ENCODE measurements at regions not wholly inside any gene's neighbourhood (a gene's known extent, or its start where the extent isn't known, plus 50 kb on each side); places are given as distances from the start of the nearest gene placed in this dataset.

DNA sequence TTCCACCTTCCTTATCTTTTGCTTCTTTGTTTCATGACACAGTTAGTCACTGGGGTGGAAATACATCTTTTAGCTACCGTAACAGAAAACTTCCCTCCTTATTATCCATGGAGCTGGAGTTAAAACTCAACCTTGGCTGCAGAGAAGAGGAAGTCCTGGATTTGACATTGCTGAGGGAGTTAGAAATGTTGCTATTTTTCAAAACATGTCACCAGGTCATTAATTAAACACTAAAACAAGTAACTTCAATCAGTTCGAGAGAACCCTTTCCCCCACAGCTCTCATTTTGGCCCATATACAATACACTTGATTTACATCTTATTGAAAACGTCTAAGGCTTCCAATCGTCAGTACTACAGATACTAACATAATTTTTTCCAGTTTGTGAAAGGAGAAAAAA is 237.9 kb upstream of the CD180 start:
- no peak for DNase-seq

DNA sequence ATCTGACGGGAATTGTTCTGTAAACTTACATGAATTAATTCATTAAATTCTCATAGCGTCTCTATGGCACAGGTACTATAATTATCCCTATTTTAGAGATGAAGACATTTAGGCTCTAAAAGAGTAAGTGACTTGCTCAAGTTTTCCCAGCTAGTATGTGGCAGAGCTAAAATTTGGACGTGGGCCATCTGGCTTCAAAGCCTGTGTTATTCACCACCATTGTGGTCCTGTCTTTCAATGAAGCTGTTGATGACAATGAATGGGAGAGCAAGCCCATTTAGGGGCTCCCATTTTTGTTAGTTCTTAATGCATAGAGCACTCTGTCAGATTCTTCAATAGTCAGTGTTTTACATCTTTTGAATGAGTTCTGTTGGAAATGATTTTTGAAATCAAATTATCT is 236.0 kb upstream of the CD180 start:
- DNase-seq, result no peak

DNA sequence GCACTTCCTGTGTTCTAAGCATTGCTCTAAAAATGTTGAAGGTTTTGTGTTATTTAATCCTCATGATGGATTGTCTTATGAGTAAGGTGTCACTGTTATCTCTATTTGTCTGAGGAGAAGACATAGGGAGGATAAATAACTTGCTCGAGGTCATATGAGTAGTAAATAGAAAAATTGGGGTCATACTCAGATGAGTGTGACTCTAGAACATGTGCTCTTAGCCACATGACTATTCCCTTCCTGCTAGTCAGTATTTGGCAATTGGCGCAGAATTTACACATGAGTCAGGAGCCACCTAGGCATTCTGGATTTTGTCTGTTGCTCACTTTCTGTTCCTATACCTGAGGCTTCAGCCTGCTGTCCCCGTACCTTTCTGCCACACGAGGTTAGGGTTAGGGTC is 234.6 kb upstream of the CD180 start:
- no peak for DNase-seq

DNA sequence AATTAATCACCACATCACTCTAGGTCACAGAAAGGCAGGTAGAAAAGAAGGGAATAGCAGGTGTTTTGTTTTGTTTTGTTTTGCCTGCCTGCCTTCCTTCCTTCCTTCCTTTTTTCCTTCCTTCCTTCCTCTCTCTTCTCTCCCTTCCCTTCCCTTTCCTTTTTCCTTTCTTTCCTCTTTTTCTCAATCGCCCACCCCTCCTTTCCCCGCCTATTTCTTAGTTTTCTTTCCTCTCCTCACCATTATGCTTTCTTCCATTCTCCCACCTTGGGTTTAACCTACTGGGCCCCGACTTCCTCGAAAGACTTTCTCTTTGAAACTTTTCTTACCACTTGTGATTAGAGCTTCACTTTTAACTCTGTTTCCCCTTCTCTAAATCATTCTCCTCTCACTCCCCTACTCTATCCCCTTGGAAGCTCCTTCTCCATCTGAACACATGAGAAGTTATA is 231.3 kb upstream of the CD180 start:
- no peak for DNase-seq

DNA sequence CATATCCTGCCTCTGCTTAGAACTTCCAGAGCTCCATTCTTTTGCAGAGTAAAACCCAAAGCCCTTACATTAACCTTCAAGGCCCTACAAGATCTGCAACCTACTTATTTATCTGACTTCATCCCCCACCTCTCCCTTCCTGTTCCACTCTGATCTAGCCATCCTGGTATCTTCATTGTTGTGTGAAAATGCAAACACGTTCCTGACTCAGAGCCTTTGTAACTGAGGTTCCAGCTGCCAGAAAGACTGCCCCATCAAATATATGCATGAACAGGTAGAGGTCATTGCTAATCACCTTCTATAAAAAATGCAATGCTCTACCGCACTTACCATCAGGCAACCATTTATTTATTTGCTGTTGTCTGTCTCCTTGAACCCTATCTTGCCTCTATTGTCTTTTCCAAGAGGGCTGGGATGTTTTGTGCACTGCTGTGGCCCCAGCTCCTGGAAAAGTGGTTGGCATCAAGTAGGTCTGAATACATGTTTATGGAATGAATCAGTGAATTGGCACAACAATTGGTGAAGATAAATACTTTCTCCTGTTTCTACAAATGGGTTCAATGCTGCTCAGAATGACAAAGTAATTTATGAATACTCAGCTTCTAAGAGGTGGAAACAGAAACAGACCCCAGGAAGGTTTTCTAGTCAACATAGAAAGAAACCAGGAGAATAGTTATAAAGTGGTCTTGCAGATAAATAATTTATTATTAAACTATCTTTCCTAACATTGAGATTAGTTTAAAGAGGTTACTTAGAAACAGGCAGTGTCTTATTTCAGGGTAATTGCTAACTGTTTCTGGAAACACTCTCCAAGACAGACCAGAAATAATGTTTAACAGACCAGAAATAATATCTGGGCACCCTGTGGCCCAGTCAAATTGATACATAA is 230.6 kb upstream of the CD180 start:
- no peak for DNase-seq

DNA sequence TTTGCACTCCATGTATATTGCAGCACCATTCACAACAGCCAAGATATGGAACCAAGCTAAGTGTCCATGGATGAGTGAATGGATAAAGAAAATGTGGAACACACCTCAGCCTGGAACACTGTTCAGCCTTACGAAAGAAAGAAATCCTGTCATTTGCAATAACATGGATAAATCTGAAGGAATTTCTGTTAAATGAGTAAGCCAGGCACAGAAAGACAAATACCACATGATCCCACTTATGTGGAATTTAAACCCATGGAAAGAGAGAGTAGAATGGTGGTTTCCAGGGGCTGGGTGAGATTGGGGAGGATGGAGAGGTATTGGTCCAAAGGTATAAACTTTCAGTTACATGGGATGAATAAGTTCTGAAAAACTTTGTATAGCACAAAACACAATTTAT is 228.9 kb upstream of the CD180 start:
- no peak for DNase-seq

DNA sequence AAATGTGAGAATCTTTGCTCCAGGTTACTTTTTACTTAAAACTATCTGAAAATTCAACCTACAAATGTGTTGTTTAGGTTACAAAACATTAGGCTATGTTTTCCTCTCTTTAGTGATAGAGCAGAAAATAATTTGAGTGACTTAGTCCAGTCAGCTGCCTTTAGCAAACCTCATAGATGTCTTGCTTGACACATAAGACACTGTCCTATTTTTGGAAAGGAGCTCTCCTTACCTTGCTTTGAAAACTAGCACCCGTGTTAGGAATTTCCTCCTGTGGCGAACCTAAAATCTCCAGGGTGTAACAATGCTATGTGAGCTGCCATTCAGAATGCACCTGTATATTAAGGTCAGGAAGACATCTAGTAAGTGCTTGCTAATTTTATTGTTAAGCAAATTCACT is 221.2 kb upstream of the CD180 start:
- no peak for DNase-seq

DNA sequence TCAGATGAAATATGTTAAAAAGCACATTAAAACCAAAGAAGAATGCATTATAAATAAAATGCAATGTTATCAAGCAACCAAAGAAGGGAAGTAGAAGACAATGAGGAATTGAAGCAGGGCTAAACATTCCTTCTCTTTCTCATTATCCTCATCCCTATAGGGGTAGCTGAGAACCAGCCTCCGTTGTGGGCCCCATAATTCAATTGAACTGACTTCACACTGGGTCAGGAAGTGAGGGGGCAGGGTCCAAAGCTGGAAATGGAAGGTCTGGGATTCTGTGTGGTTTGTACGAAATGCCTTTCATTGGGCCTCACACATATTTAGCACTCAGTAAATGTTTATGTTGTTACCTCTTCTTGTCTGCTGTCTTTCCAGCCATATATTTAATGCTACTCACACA is 220.4 kb upstream of the CD180 start:
- DNase-seq, result no peak

DNA sequence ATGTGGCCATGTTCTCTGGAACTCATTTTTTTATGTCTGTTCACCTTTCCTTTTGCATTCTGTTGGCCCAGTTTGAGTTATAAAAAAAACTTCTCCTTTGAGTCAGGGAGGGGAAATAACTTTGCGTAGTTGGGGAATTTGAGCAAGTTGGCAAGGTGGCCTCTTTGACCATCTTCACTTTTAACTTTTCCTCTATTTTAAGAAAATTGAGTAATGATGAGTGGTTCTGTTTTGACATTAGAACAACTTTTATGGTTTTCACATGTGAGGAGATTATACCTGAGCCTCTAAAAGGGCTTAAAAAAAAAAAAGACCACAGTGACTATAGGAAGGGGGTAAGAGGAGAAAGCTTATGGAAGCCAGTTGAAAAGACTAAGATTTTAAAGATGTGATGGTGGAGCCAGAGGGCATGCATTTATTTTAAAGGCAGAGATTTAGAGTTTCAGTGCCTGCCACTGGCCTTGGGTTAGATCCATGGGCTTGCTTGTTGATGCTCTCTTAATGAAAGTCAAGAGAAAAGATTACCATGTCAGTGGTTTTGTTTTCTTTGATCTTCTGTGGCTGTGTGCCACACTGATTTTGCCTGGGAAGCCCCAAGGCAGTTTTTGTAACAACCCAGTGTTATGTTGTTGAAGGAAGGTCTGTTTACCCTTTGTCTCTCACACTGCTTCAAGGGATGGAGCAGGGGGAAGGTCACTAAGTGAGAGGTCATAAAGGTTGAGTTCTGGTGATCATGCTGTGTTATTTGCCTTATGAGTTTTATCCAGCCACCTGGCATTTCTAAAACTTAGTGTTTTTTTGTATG is 219.7 kb upstream of the CD180 start:
- DNase-seq, result no peak

DNA sequence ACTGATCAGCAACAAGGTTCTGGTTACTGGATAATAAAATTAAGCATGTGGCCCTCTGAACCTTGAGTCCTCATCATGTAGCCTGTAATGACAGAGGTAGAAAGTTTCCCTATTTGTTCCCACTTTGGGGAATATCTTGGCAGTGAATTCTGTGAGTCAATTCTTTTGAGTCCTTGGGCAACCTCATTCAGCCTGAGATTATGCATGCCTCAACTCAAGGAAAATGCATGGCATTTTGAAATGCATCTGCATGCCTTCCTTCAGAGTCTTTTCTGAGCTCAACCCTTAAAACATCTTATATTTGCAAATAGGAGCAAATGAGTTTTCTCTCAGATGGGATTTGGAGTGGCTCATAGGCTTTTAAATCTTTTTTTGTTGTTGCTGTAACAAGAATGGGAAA is 218.1 kb upstream of the CD180 start:
- no peak for DNase-seq

DNA sequence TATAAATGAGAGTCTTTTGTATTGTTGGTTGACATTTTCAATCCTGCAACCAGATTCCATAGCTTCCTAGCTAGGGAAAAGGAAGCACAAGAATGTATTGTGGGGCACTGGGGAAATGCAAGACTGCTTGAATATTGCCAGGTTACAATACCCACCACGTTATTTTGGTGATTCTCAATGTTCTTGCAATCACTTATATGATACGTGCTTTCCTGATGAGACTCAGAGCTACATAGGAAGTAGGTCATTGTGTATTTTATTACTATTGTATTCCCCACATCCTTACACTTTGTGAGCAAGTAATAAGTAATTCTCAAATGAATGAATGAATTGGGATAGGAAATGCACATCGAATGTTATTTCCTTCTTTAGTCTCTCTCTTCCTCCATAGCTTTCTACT is 217.1 kb upstream of the CD180 start:
- DNase-seq, result no peak

DNA sequence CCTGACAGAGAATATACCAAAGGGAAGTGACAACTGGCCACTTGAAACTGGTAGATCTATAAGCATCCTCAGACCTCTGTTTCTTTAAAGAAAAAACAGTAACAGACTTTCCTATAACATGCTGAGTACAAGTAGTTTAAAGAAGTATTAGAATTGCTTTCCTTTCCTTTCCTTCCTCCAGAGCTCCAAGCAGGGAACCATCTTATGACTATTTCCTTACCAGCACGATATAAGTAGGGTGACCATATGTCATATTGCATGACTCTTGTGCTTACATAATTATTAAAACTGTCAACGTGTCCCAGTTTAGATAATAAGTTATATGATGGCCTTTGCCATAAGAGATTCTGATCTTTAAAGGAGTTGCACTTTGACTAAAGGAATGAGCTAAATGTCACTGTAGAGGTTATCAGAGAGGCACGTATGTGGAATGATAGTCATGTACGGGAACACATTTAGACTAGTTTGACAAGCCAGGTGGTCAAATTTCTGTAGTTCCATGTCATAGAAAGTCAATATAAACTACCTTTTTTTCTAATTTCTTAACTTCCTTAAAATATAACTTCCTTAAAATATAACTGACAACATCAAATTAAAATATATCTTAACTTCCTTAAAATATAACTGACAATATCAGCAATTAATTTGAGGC is 212.7 kb upstream of the CD180 start:
- DNase-seq, result no peak

DNA sequence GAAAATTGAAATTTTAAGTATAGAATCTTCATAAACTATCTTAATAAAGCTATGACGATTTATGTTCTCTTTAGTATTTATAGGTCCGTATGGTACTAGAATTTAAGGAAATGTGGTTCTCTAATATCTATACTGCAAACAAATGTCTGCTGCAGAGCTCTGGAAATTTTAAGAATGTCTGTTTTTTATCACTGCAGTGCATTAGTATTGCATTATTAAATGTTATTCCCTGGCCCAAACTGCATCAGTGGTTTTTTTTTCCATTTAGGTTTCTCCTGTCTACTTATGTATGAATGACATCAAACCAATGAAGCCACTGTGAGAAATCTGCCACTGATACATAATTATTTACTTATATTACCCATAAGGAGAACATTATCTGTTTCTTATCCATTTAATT is 211.4 kb upstream of the CD180 start:
- DNase-seq, result no peak

DNA sequence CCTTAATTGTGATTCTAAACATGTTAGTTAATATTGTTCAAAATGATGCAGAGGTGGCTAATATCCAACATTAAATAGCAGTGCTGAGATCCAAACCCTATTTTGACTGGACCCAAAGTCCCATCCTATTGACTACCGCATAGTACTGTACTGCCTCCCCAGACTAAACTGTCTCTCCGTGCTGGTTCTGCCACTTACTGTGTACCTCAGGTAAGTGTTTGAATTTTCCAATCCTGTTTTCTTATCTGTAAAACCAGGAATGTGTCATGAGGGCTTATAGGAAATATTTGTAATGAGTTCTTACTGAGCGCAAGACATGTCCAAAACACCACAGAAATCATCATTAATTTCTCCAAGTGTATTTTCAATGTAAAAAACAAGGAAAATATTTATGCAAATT is 209.2 kb upstream of the CD180 start:
- DNase-seq, result no peak

DNA sequence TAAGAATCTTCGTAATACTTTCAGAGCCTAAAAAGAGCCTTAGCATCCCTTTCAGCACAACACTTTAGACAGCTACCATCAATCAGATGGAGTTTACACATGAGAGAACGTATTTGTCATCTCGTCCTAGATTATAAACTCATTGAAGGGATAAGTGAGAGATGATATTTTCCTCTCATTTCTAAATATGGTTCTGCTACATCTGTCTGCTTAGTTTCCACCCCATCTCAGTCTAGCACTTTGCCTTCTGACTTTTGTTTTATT is 208.4 kb upstream of the CD180 start:
- DNase-seq, result no peak

DNA sequence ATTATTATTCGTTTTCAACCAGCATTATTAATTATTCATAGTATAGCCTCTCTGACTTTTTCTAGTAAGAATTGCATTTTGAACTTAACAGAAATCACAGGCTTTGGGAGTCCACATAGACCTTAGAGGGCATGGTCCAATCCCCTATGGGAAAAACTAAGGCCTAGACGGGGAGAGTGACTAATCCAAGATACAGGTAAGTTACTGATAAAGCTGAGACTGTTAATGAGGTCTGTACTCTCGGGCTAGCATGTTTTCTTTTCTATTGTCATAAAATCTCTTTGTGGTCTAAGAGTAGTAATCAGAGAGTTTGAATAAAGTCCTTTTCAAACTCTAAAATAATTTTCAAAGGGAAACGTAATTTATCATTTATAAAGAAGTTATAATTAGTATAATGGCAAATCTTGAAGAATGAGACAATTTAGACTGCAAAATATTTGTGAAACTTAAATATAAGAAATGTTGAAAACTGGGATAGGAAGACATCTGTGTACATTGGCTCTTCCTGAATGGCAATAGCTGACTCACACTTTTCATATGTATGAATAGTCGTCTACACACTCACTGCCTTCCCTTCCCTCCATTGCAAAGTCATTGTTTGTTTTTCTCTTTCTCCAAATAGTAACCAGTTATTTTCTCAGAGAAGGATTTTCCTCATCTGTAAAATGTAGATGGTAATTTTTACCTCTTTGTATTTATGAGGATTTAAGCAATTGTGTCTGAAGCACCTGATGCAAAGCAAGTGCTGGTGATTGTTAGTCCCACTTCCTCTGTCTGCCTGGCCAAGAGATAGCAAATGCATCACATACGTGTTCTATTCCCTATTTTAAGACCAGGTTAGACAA is 207.9 kb upstream of the CD180 start:
- no peak for DNase-seq

DNA sequence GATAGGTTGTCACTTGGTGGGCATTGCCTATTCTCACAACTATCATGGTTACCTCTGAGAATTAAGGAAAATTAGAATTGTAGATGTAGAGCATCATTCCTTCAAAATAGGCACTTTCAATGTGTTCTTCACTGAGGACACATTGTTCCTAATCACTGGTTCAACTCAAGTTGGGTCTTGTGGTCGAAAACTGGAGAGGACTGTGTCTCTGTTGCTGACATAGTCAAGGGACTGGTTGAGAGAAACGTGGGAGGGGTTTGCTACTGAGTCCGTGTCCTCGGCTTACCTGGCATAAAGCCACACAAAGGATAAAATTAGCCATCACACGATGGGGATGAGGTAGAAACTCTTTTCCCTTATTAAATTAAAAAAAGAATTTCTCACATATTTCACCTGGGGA is 205.9 kb upstream of the CD180 start:
- no peak for DNase-seq

DNA sequence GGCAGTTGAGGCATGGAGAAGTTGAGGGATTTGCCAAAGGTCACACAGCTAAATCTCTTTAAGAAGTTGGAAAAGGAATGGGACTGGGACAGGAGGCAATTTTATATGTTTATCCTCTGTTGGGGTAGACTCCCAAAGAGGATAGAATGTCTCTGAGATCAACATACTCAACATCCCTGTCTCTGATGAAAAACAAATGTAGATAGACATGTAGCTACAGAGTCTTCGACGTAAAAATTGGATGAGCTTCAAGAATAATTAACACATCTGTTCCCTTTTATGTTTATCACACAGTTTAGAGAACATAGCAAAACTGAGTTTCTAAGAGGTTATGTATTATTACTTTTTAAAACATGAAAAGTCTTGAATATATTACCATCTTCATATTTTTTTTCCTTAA is 204.6 kb upstream of the CD180 start:
- no peak for DNase-seq

DNA sequence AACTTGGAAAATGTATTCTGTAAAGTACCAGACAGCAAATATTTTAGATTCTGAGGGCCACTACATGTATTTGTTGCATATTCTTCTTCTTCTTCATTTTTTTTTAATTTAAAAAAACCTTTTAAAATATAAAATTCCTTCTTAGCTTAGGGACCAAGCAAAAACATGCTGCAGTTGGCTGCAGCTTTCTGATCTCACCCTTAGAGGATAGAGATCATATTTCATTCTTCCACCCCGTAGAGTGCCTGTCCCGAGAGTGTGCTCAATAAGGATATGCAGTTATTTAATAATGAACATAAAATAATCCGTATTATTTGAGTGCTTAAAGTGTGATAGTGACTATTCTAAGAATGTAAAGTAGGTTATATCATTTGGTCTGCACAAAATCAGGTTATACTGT is 204.2 kb upstream of the CD180 start:
- no peak for DNase-seq

DNA sequence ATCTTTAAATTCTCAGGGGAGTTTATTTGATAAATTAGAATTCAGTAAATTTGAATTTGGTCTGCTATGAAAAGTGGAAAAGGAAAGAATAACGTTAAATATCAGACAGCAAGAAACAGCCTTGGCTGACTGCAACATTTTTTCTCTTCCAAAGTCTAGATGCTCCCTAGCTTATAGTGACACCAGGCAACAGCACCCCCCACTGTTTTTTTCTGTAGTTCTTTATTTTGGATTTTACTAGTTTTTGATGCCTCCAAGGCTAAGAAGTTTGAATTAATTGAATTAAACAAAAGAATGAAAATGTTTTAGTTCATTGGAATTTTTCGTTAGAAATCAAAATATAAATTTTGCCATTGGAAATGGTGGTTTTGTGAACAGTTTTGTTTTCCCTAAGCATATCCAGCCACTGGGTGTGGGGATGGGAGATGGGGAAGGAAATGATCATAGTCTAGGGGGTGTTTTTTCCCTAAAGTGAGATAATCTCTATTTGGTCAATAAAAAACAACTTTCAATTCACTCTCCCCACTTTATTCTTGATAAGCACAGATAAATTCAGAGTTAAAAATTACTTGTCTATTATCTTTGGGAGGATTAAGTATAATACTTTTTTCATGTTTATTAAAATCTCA is 199.3 kb upstream of the CD180 start:
- no peak for DNase-seq

DNA sequence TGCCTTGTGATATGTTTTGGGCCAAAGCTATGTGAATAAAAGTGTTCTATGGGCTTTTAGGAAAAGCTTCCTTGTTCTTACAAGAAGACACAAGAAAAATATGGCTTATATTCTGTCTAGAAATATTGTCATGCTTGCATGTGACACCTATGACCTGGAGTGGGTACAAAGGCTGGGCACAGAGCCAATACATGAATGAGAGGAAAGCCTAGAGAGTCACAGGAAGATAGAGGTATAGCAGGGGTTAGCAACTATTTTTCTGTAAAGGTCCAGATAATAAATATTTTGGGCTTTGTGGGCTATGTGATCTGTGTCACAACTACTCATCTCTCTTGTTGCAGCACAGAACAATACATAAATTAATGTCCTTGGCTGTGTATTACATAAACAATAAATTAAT is 196.6 kb upstream of the CD180 start:
- DNase-seq, result no peak

DNA sequence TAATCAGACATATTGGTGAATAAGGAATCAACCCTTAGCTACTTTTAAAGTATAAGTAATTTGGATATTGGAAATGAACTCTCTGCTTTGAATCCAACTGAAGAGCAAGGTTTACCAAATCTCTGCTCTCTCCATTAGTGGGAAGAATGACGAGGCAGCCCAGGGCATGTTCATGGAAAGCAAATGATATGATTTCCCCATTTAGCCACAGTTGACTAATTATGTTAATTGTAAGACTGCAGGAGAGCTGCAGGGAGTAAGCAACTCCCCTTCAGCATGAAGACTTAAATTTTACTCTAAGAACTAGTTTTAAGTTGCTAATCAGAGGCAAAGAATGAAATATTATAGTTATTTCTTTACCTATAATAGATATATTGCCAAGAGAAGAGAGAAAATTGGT is 194.3 kb upstream of the CD180 start:
- DNase-seq, result no peak

DNA sequence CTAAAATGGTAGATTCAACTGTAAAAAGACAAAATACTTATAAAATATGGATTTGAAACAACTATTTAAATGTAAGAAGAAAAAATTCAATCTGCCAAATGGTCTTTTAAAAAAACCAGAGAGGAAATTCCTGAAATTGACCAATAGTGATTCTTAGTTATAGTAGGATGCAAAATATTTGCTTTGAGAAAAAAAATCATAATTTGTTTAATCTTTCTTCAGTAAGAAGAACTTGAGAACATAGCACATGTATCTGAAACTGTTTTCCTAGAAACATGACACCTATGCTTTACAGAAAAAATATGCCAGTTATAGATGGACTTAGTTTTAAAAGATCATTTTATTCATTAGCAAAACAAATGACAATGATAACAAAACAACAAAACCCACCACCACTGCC is 186.9 kb upstream of the CD180 start:
- DNase-seq, result no peak

All from CD4-positive, alpha-beta T cell treated with Interleukin-17A for 4 hours (primary cell).